GM12878 (cell line): ENCODE measurements at regions not wholly inside any gene's neighbourhood (a gene's known extent, or its start where the extent isn't known, plus 50 kb on each side); places are given as distances from the start of the nearest gene placed in this dataset.
"Not testable (repeated sequence)": the region's sequence is repeated elsewhere in the genome, so short reads cannot be mapped to it uniquely, and the experiment has no call there.

ENCODE experiments used
- ATAC-seq: fragments of 200-7000 bp; cut with Tn5 transposase; 3 replicates; pipeline ENCODE4 v1.9.1; 2020; ENCODE audit warnings: mild to moderate bottlenecking, moderate library complexity
- BruUV-seq: library from RNA; stranded (reverse); fragments of 400-500 nt; replicated peaks from 2 replicates; lab custom pipeline; 2021; lab: Mats Ljungman, UMichigan
- CTCF ChIA-PET: fragments of 300-600 bp; sonication (Branson Sonifier 250); formaldehyde crosslinking; extraction: SDS; loops from one replicate; lab custom pipeline; 2021; ENCODE audit warnings: inconsistent platforms; lab: Yijun Ruan, JAX
- POLR2A ChIA-PET: fragments of 350-600 bp; formaldehyde crosslinking; extraction: SDS; loops from one replicate; lab custom pipeline; 2021; ENCODE audit warnings: inconsistent platforms; lab: Charles Lee
- RAD21 ChIA-PET: fragments of 300-600 bp; sonication (Branson Sonifier 250); formaldehyde crosslinking; loops from one replicate; lab custom pipeline; 2023; ENCODE audit warnings: antibody characterized with exemption; ENCODE audit not compliant: unreplicated experiment; lab: Charles Lee
- SMC1A ChIA-PET: fragments of 300-600 bp; sonication (Branson Sonifier 250); formaldehyde crosslinking; loops from one replicate; lab custom pipeline; 2023; ENCODE audit not compliant: unreplicated experiment, uncharacterized antibody; lab: Charles Lee
- DNase-seq: peaks from one replicate; pipeline ENCODE4 v3.0.0-alpha.2; 2011; ENCODE audit warnings: low read depth, low spot score
- FAIRE-seq: peaks from 3 replicates; lab custom pipeline; 2011; peaks lifted over from hg19 to GRCh38; lab: Jason Lieb, UNC
- H2AFZ ChIP-seq: 2 replicates; pipeline ENCODE4 v1.6.0; 2011; ENCODE audit warnings: low read depth, low read length, control low read depth; ENCODE audit not compliant: control insufficient read depth
- H3K27ac ChIP-seq: 2 replicates; pipeline ENCODE4 v1.5.1; 2011; ENCODE audit warnings: control low read depth; ENCODE audit not compliant: control insufficient read depth, insufficient read depth
- H3K27me3 ChIP-seq, 2 experiments: replicated peaks in 1 of 2; 2 replicates each; pipeline versions ENCODE4 v1.6.0 to v1.6.1; 2011; ENCODE audit warnings: low read length in 1 of 2; ENCODE audit not compliant: control insufficient read depth in 2 of 2, insufficient read depth in 2 of 2
- H3K36me3 ChIP-seq, 2 experiments: 2 replicates each; pipeline ENCODE4 v1.5.1; 2011; ENCODE audit warnings: low read length in 1 of 2; ENCODE audit not compliant: control insufficient read depth in 2 of 2, insufficient read depth in 2 of 2
- H3K4me1 ChIP-seq: 2 replicates; pipeline ENCODE4 v1.6.1; 2011; ENCODE audit warnings: mild to moderate bottlenecking, low read length, moderate library complexity, mixed read lengths; ENCODE audit not compliant: control insufficient read depth, insufficient read depth
- H3K4me2 ChIP-seq: 2 replicates; pipeline ENCODE4 v1.6.0; 2011; ENCODE audit warnings: control low read depth; ENCODE audit not compliant: control insufficient read depth, insufficient read depth
- H3K4me3 ChIP-seq: fragments of 200-600 bp; sonication (generic); 2 replicates; pipeline ENCODE4 v1.5.1; 2016
- H3K79me2 ChIP-seq: 2 replicates; pipeline ENCODE4 v1.6.0; 2011; ENCODE audit warnings: low read length; ENCODE audit not compliant: control insufficient read depth, insufficient read depth
- H3K9ac ChIP-seq: 2 replicates; pipeline ENCODE4 v1.8.0; 2011; ENCODE audit warnings: low read length, control low read depth, mixed read lengths; ENCODE audit not compliant: control insufficient read depth, insufficient read depth
- H3K9me3 ChIP-seq: replicated peaks from 3 replicates; pipeline ENCODE4 v1.5.1; 2011; ENCODE audit warnings: mild to moderate bottlenecking, low read length; ENCODE audit not compliant: control insufficient read depth, insufficient read depth
- H4K20me1 ChIP-seq: 2 replicates; pipeline ENCODE4 v1.6.0; 2011; ENCODE audit not compliant: control insufficient read depth, insufficient read depth
- EED ChIP-seq: sonication (generic); IDR thresholded peaks from 2 replicates; pipeline ENCODE4 v1.6.1; 2016; ENCODE audit warnings: antibody characterized with exemption, low read depth
- GATAD2B ChIP-seq: fragments of 450-650 bp; conservative IDR thresholded peaks from 2 replicates; pipeline ENCODE4 v1.6.1; 2017; ENCODE audit warnings: low read depth, mild to moderate bottlenecking, moderate library complexity
- PBX3 ChIP-seq: IDR thresholded peaks from 2 replicates; pipeline ENCODE4 v1.6.1; 2011; ENCODE audit warnings: mild to moderate bottlenecking, low read depth, low read length, moderate library complexity; ENCODE audit not compliant: insufficient replicate concordance
- WGBS: methylation state at CpG from one replicate; pipeline ENCODE4 v1.1.6; 2016; ENCODE audit warnings: low lambda C conversion rate; ENCODE audit not compliant: insufficient replicate concordance, insufficient coverage; ENCODE audit errors: missing lambda C conversion rate; 5-methylcytosine and 5-hydroxymethylcytosine counted together
- in situ Hi-C: fragments of 300-500 bp; cut with MboI; formaldehyde crosslinking; loops from 9 replicates; pipeline ENCODE4 v1.14.3; 2018; ENCODE audit warnings: mixed read lengths
- intact Hi-C: fragments of 100-400 bp; cut with micrococcal nuclease; formaldehyde crosslinking; loops from one replicate; pipeline ENCODE4 v1.14.2; 2022; ENCODE audit not compliant: unreplicated experiment
- TF ChIP-seq, protein P1 (sequence below): IDR thresholded peaks from 2 replicates; pipeline ENCODE4 v1.6.1; 2011; ENCODE audit warnings: low read depth, mild to moderate bottlenecking, low read length, moderate library complexity, borderline replicate concordance; ENCODE audit errors: extremely low read depth

DNA sequence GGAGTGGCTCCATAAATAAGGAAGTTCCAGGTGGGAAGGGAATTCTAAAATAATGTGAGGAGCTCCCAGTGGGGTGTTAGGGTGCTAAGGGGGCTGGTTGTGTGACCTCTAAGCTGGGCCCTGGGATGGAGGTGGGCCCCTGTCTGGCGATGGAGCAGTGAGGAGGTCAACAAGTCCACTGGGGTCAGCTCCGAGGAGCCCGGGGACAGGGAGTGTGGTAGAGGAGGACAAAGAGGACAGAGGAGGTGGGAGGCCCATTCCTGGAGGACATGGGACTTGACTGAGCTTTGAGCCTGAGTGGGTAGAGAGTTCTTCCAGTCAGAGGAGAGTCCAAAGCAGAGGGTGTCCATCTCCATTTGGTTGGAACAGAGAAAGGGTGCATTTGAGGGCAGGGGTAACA, 390.2 kb downstream of the TSHZ3 start:
- no peak for TF ChIP-seq PBX3
- TF ChIP-seq, protein P1, sequence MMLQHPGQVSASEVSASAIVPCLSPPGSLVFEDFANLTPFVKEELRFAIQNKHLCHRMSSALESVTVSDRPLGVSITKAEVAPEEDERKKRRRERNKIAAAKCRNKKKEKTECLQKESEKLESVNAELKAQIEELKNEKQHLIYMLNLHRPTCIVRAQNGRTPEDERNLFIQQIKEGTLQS = no peak
- Histone ChIP-seq H3K27me3 (no peaks in the 10 kb centered on the region), H3K9me3 (no peaks in the 10 kb centered on the region; the same call in 2 of the 3 replicates), H4K20me1 (no peaks in the 10 kb centered on the region), H3K79me2 (no peaks in the 10 kb centered on the region), H3K4me2 (no peak overlapping the region), H3K9ac (no peak overlapping the region), H2AFZ (no peak overlapping the region), H3K27ac (no peak overlapping the region), H3K4me3 (no peak overlapping the region), H3K4me1 (no peaks in the 10 kb centered on the region), H3K36me3 (no peaks in the 10 kb centered on the region)
- in situ Hi-C loops (no loop called here), intact Hi-C loops (no loop called here)
- ChIA-PET POLR2A (no interaction called here), SMC1A (interaction anchor here (0.7 kb wide), 1 partner anchor 22 kb away, joined by 3 read pairs; no protein-coding TSS in a partner anchor), CTCF (no interaction called here), RAD21 (no interaction called here)
- WGBS = 56% methylated on average over 3 of the region's 3 CpGs
- BruUV-seq = no TSS peak
- FAIRE-seq = no peak
- DNase-seq = no peak
- ATAC-seq = no peak

GRCh38 chr19:30955112-30956104, 393.8 kb downstream of the TSHZ3 start:
- POLR2A ChIA-PET = no interaction called here

DNA sequence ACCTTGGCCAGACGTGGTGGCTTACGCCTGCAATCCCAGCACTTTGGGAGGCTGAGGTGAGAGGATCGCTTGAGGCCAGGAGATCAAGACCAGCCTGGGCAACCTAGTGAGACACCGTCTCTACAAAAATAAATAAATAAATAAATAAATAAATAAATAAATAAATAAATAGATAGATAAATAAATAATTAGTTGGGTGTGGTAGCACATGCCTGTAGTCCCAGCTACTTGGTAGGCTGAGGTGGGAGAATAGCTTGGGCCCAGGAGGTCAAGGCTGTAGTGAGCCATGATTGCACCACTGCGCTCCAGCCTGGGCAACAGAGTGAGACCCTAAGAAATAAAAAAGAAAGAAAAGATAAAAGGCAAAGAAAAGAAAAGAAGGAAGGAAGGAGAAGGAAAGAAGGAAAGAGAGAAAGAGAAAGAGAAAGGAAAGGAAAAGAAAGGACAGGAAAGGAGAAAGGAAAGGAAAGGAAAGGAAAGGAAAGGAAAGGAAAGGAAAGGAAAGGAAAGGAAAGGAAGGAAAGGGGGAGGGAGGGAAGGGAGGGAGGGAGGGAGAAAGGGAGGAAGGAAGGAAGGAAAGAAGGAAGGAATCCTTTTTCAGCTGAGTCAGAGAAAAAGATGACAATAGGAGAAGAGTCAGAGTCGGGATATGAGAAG, 404.8 kb downstream of the TSHZ3 start:
- H3K79me2 ChIP-seq, H3K4me3 ChIP-seq, POLR2A ChIA-PET, ATAC-seq, DNase-seq, H3K27ac ChIP-seq, CTCF ChIA-PET, intact Hi-C loops, H3K36me3 ChIP-seq, H4K20me1 ChIP-seq, H2AFZ ChIP-seq, H3K4me1 ChIP-seq, BruUV-seq, SMC1A ChIA-PET, H3K27me3 ChIP-seq, in situ Hi-C loops, H3K9ac ChIP-seq, RAD21 ChIA-PET, FAIRE-seq, H3K4me2 ChIP-seq, H3K9me3 ChIP-seq: not testable (repeated sequence)
- 39% methylated on average over 6 of the region's 6 CpGs for WGBS

More at GRCh38 chr19:30955112-30956104, 393.8 kb downstream of the TSHZ3 start:
- Histone ChIP-seq H3K79me2 (no peaks in the 10 kb centered on the region), H3K9me3 (no peaks in the 10 kb centered on the region; the same call in 2 of the 3 replicates), H4K20me1 (no peaks in the 10 kb centered on the region), H3K27me3 (no peaks in the 10 kb centered on the region), H2AFZ (no peak overlapping the region), H3K36me3 (no peaks in the 10 kb centered on the region), H3K9ac (no peak overlapping the region), H3K4me2 (no peak overlapping the region), H3K4me1 (no peaks in the 10 kb centered on the region), H3K27ac (no peak overlapping the region), H3K4me3 (no peak overlapping the region)
- ChIA-PET CTCF (interaction anchor here (0.6 kb wide), 1 partner anchor 244 kb away, joined by 3 read pairs; no protein-coding TSS in a partner anchor), SMC1A (no interaction called here), RAD21 (no interaction called here)
- in situ Hi-C loops (no loop called here), intact Hi-C loops (no loop called here)
- BruUV-seq = no TSS peak
- ATAC-seq (no peak), FAIRE-seq (no peak), DNase-seq (no peak)
- WGBS = 11% methylated on average over 12 of the region's 12 CpGs
- no peak for TF ChIP-seq EED
- no peak for TF ChIP-seq GATAD2B
